Liver (tissue), 8 donors: ENCODE measurements at regions not wholly inside any gene's neighbourhood (a gene's known extent, or its start where the extent isn't known, plus 50 kb on each side); places are given as distances from the start of the nearest gene placed in this dataset.

Experiments used
- DNase-seq: peaks from one replicate; pipeline ENCODE4 v3.0.0-alpha.2; 2017; ENCODE audit warnings: low spot score
- H3K27ac ChIP-seq, 2 donors: one replicate each; pipeline ENCODE4 v1.7.0; 2013; ENCODE audit warnings: inconsistent platforms in 2 of 2, low read length in 2 of 2, control low read depth in 1 of 2, low read depth in 1 of 2, mild to moderate bottlenecking in 1 of 2
- H3K27me3 ChIP-seq, 4 donors: one replicate each; pipeline versions ENCODE4 v1.6.1 to v1.7.0; 2013; ENCODE audit warnings: low read length in 3 of 4, inconsistent platforms in 1 of 4, mild to moderate bottlenecking in 1 of 4, moderate library complexity in 1 of 4; ENCODE audit not compliant: control insufficient read depth in 4 of 4, insufficient read depth in 4 of 4
- H3K36me3 ChIP-seq, 4 donors: one replicate each; pipeline versions ENCODE4 v1.6.1 to v1.7.0; 2013; ENCODE audit warnings: low read length in 3 of 4, mild to moderate bottlenecking in 3 of 4, low read depth in 1 of 4, moderate library complexity in 1 of 4; ENCODE audit not compliant: control insufficient read depth in 4 of 4, insufficient read depth in 3 of 4
- H3K4me1 ChIP-seq, 4 donors: one replicate each; pipeline versions ENCODE4 v1.6.1 to v1.7.0; 2013; ENCODE audit warnings: low read length in 3 of 4, mild to moderate bottlenecking in 3 of 4, moderate library complexity in 1 of 4; ENCODE audit not compliant: control insufficient read depth in 4 of 4, insufficient read depth in 4 of 4
- H3K4me3 ChIP-seq, 3 donors: one replicate each; pipeline versions ENCODE4 v1.6.1 to v1.7.0; 2013; ENCODE audit warnings: low read length in 3 of 3, control low read depth in 1 of 3, low read depth in 1 of 3, mild to moderate bottlenecking in 1 of 3
- H3K9ac ChIP-seq, 2 donors: one replicate each; pipeline ENCODE4 v1.7.0; 2013; ENCODE audit warnings: low read length in 2 of 2, mild to moderate bottlenecking in 2 of 2, moderate library complexity in 2 of 2, control low read depth in 1 of 2, low read depth in 1 of 2
- H3K9me3 ChIP-seq, 4 donors: one replicate each; pipeline versions ENCODE4 v1.6.1 to v1.7.0; 2013; ENCODE audit warnings: low read length in 3 of 4; ENCODE audit not compliant: control insufficient read depth in 4 of 4
- FOXA1 ChIP-seq: IDR thresholded peaks from 2 replicates; pipeline ENCODE4 v1.6.1; 2016; ENCODE audit warnings: antibody characterized with exemption
- GABPA ChIP-seq, 2 donors: IDR thresholded peaks in 1 of 2; conservative IDR thresholded peaks in 1 of 2; 2 replicates each; pipeline ENCODE4 v1.6.1; 2016; ENCODE audit warnings: antibody characterized with exemption in 2 of 2, mild to moderate bottlenecking in 1 of 2, moderate library complexity in 1 of 2
- HNF4A ChIP-seq, 2 donors: conservative IDR thresholded peaks; 2 replicates each; pipeline ENCODE4 v1.6.1; 2016; ENCODE audit warnings: antibody characterized with exemption in 2 of 2, mild to moderate bottlenecking in 2 of 2
- HNF4G ChIP-seq: IDR thresholded peaks from 2 replicates; pipeline ENCODE4 v1.6.1; 2016; ENCODE audit warnings: antibody characterized with exemption
- JUND ChIP-seq, 2 donors: IDR thresholded peaks; 2 replicates each; pipeline ENCODE4 v1.6.1; 2016; ENCODE audit warnings: antibody characterized with exemption in 2 of 2
- NR2F2 ChIP-seq: IDR thresholded peaks from 2 replicates; pipeline ENCODE4 v1.6.1; 2016; ENCODE audit warnings: antibody characterized with exemption
- RAD21 ChIP-seq, 2 donors: IDR thresholded peaks; 2 replicates each; pipeline ENCODE4 v1.6.1; 2016; ENCODE audit warnings: antibody characterized with exemption in 2 of 2, mild to moderate bottlenecking in 2 of 2
- RXRA ChIP-seq, 2 donors: IDR thresholded peaks; 2 replicates each; pipeline ENCODE4 v1.6.1; 2017 to 2018; ENCODE audit warnings: antibody characterized with exemption in 2 of 2, mild to moderate bottlenecking in 1 of 2
- SP1 ChIP-seq: IDR thresholded peaks from 2 replicates; pipeline ENCODE4 v1.6.1; 2018; ENCODE audit warnings: antibody characterized with exemption, mild to moderate bottlenecking
- TAF1 ChIP-seq: conservative IDR thresholded peaks from 2 replicates; pipeline ENCODE4 v1.6.1; 2016; ENCODE audit warnings: antibody characterized with exemption, mild to moderate bottlenecking
- YY1 ChIP-seq: IDR thresholded peaks from 2 replicates; pipeline ENCODE4 v1.6.1; 2016; ENCODE audit warnings: antibody characterized with exemption, mild to moderate bottlenecking
- WGBS: extraction: QIAGEN DNeasy Blood & Tissue Kit; methylation state at CpG from one replicate; pipeline ENCODE4 v1.1.7; 2013; 5-methylcytosine and 5-hydroxymethylcytosine counted together
- TF ChIP-seq, protein P1 (sequence below): IDR thresholded peaks from 2 replicates; pipeline ENCODE4 v1.6.1; 2016; ENCODE audit warnings: antibody characterized with exemption
- TF ChIP-seq, protein P2 (sequence below): IDR thresholded peaks from 2 replicates; pipeline ENCODE4 v1.6.1; 2016; ENCODE audit warnings: antibody characterized with exemption
- TF ChIP-seq, protein P3 (sequence below): fragments of 150-350 bp; IDR thresholded peaks from 2 replicates; pipeline ENCODE4 v1.5.1; 2017; ENCODE audit warnings: improper control_type of control experiment, low read depth, low read length; ENCODE audit not compliant: missing input control
- TF ChIP-seq, protein P4 (sequence below): IDR thresholded peaks from 2 replicates; pipeline ENCODE4 v1.6.1; 2016; ENCODE audit warnings: antibody characterized with exemption
- TF ChIP-seq, protein P5 (sequence below): IDR thresholded peaks from 2 replicates; pipeline ENCODE4 v1.6.1; 2016; ENCODE audit warnings: antibody characterized with exemption, mild to moderate bottlenecking
- donor health status: healthy.
- donor health status: healthy.
- donor health status: healthy.
- donor health status: healthy.
- donor health status: healthy.

DNA sequence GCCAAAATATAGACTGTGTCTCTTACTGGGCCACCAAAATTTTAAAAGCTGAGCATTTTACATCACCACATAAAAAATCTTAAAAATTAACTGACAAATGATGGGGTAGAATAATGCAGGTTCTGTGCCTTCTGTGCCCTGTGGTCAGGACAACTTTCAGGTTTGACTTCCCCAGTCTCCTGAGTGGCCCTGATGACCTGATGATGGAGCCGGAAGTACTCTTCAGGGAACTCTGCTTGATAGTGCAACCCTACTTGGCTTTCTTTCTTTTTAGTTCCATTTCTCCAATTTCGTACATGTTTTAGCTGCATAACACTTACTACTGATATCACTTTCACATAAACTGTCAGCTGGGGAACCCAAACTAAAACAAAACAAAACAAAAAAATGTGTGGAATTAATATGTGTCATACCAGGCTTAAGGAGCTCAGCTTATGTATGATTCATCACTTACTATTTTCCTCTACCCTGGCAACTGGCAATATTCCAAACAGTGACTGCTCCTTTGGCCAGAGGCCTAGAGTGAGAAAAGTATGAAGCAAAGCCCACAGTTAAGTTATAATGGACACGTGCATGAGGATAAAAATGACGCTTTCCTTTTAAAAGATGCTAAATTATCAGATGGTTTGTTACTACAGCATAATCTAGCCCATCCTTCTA is 194.3 kb downstream of the BCHE start:
- TF ChIP-seq JUND (IDR thresholded peaks at IDR 0.05) (peak; percentile 65 to 71), HNF4A (conservative IDR thresholded peaks at IDR 0.05) (no peak), YY1 (no peak)
- TF ChIP-seq, protein P1, sequence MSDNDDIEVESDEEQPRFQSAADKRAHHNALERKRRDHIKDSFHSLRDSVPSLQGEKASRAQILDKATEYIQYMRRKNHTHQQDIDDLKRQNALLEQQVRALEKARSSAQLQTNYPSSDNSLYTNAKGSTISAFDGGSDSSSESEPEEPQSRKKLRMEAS: peak; percentile 30
- Histone ChIP-seq H3K9me3 (peaks cover 0 to 5% (median under 1%) of the 10 kb centered on the region in 4 donors), H3K36me3 (no peaks in the 10 kb centered on the region), H3K9ac (no peak overlapping the region), H3K27ac (peak overlapping the region; percentile 46 to 47), H3K4me1 (peaks cover 2 to 14% (median 7%) of the 10 kb centered on the region in 4 donors), H3K27me3 (no peaks in the 10 kb centered on the region), H3K4me3 (no peak overlapping the region)
- WGBS: 53% methylated on average over 4 of the region's 4 CpGs
- no peak for DNase-seq

DNA sequence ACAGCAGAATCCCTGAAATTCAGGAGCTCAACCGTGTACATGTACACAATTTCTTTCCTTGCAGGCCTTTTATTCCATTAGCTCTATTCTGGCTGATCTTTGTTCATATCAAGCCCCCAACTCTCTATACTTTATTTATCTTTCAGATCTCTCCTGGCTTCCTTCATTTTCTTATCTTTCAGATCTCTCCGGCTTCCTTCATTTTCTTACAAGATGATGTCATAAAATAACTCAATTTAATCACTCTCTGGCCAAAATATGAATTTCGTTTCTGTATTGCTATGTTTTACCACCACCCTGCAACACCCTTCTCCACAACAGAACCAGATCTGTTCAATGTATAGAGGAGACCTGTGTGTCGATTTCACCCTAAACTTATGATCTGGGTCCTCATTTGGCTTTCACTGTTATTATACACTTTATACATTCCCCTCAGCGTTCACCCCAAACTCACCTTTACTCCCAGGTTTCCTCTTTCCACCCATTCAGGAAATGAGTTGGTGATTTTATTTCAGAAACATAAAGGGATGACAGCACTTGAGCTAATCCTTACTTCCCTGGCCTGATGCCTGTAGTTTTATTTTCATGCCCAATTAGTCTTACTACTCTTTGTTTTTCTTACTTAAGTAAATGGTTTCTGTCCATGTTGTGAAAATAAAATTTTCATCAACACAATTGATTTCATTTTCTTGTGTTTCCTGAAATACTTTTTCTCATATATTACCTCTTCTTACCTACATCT is 195.5 kb downstream of the BCHE start:
- Histone ChIP-seq H3K36me3 (no peaks in the 10 kb centered on the region), H3K9me3 (peaks cover 0 to 5% (median under 1%) of the 10 kb centered on the region in 4 donors), H3K27me3 (no peaks in the 10 kb centered on the region), H3K9ac (no peak overlapping the region), H3K27ac (peak overlapping the region in 1 of 2 donors; percentile 53), H3K4me3 (no peak overlapping the region), H3K4me1 (peaks cover 2 to 19% (median 12%) of the 10 kb centered on the region in 4 donors)
- 80% methylated on average over 5 of the region's 5 CpGs for WGBS
- DNase-seq: no peak
- no peak for TF ChIP-seq TAF1
- TF ChIP-seq RXRA (IDR thresholded peaks at IDR 0.05): no peak
- TF ChIP-seq, protein P2, sequence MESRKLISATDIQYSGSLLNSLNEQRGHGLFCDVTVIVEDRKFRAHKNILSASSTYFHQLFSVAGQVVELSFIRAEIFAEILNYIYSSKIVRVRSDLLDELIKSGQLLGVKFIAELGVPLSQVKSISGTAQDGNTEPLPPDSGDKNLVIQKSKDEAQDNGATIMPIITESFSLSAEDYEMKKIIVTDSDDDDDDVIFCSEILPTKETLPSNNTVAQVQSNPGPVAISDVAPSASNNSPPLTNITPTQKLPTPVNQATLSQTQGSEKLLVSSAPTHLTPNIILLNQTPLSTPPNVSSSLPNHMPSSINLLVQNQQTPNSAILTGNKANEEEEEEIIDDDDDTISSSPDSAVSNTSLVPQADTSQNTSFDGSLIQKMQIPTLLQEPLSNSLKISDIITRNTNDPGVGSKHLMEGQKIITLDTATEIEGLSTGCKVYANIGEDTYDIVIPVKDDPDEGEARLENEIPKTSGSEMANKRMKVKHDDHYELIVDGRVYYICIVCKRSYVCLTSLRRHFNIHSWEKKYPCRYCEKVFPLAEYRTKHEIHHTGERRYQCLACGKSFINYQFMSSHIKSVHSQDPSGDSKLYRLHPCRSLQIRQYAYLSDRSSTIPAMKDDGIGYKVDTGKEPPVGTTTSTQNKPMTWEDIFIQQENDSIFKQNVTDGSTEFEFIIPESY: no peak
- no peak for TF ChIP-seq FOXA1

DNA sequence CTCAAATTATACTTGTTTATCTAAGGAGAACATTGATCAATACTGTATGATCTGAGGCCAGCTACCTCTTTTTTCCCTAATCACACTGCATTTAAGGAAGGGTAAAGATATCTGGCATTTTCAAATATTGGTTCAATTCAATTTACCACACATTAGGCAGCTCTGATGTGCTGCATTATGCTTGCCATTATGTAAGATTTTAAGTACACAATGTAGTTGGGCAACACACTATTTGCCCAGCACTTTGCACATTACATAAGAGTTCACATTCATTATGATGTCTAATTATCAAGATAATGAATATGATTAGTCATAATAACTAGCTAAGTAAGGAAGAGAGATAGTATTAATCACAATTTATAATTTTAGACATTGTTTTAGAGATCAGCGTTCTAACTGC is 196.3 kb downstream of the BCHE start:
- Histone ChIP-seq H3K4me3 (no peak overlapping the region), H3K9ac (no peak overlapping the region), H3K4me1 (peaks cover 2 to 26% (median 17%) of the 10 kb centered on the region in 4 donors), H3K27me3 (no peaks in the 10 kb centered on the region), H3K27ac (peak overlapping the region in 1 of 2 donors; percentile 53), H3K9me3 (peaks cover 0 to 5% (median under 1%) of the 10 kb centered on the region in 4 donors), H3K36me3 (no peaks in the 10 kb centered on the region)
- 93% methylated on average over 1 of the region's 1 CpG for WGBS
- DNase-seq: no peak
- TF ChIP-seq, protein P3, sequence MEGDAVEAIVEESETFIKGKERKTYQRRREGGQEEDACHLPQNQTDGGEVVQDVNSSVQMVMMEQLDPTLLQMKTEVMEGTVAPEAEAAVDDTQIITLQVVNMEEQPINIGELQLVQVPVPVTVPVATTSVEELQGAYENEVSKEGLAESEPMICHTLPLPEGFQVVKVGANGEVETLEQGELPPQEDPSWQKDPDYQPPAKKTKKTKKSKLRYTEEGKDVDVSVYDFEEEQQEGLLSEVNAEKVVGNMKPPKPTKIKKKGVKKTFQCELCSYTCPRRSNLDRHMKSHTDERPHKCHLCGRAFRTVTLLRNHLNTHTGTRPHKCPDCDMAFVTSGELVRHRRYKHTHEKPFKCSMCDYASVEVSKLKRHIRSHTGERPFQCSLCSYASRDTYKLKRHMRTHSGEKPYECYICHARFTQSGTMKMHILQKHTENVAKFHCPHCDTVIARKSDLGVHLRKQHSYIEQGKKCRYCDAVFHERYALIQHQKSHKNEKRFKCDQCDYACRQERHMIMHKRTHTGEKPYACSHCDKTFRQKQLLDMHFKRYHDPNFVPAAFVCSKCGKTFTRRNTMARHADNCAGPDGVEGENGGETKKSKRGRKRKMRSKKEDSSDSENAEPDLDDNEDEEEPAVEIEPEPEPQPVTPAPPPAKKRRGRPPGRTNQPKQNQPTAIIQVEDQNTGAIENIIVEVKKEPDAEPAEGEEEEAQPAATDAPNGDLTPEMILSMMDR: no peak
- TF ChIP-seq SP1: no peak
- TF ChIP-seq, protein P4, sequence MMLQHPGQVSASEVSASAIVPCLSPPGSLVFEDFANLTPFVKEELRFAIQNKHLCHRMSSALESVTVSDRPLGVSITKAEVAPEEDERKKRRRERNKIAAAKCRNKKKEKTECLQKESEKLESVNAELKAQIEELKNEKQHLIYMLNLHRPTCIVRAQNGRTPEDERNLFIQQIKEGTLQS: no peak
- TF ChIP-seq, protein P2: peak; percentile 47
- TF ChIP-seq GABPA (IDR thresholded peaks at IDR 0.05 in 1 of 2, conservative IDR thresholded peaks at IDR 0.05 in 1 of 2): no peak
- TF ChIP-seq TAF1: no peak
- peak in 1 of 2 donors; percentile 30 for TF ChIP-seq RAD21 (IDR thresholded peaks at IDR 0.05)
- no peak for TF ChIP-seq NR2F2
- TF ChIP-seq YY1: peak; percentile 48
- peak; percentile 5 for TF ChIP-seq HNF4G
- TF ChIP-seq RXRA (IDR thresholded peaks at IDR 0.05): peak in 1 of 2 donors; percentile 69
- TF ChIP-seq, protein P5, sequence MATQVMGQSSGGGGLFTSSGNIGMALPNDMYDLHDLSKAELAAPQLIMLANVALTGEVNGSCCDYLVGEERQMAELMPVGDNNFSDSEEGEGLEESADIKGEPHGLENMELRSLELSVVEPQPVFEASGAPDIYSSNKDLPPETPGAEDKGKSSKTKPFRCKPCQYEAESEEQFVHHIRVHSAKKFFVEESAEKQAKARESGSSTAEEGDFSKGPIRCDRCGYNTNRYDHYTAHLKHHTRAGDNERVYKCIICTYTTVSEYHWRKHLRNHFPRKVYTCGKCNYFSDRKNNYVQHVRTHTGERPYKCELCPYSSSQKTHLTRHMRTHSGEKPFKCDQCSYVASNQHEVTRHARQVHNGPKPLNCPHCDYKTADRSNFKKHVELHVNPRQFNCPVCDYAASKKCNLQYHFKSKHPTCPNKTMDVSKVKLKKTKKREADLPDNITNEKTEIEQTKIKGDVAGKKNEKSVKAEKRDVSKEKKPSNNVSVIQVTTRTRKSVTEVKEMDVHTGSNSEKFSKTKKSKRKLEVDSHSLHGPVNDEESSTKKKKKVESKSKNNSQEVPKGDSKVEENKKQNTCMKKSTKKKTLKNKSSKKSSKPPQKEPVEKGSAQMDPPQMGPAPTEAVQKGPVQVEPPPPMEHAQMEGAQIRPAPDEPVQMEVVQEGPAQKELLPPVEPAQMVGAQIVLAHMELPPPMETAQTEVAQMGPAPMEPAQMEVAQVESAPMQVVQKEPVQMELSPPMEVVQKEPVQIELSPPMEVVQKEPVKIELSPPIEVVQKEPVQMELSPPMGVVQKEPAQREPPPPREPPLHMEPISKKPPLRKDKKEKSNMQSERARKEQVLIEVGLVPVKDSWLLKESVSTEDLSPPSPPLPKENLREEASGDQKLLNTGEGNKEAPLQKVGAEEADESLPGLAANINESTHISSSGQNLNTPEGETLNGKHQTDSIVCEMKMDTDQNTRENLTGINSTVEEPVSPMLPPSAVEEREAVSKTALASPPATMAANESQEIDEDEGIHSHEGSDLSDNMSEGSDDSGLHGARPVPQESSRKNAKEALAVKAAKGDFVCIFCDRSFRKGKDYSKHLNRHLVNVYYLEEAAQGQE: no peak
